ENCODE measurements at regions not wholly inside any gene's neighbourhood (a gene's known extent, or its start where the extent isn't known, plus 50 kb on each side); places are given as distances from the start of the nearest gene placed in this dataset.

GRCh38 chr9:27792971-27793689 is 219.8 kb upstream of the C9orf72 start:
- no peak for DNase-seq (ENCODE audit: low read depth)

GRCh38 chr9:27799326-27799725 is 226.0 kb upstream of the C9orf72 start:
- no peak for DNase-seq (ENCODE audit: low read depth)
- no peak overlapping the region for H3K4me3 ChIP-seq (replicated peaks; ENCODE audit: low read depth, low read length)
- TF ChIP-seq CTCF (IDR thresholded peaks at IDR 0.05; ENCODE audit: low read length, missing control alignments) = no peak

More at GRCh38 chr9:27792971-27793689, 219.8 kb upstream of the C9orf72 start:
- H3K4me3 ChIP-seq (replicated peaks; ENCODE audit: low read depth, low read length) = no peak overlapping the region
- no peak for TF ChIP-seq CTCF (IDR thresholded peaks at IDR 0.05; ENCODE audit: low read length, missing control alignments)

GRCh38 chr9:27800159-27800558 is 226.9 kb upstream of the C9orf72 start:
- H3K4me3 ChIP-seq (replicated peaks; ENCODE audit: low read depth, low read length) = no peak overlapping the region
- no peak for DNase-seq (ENCODE audit: low read depth)
- no peak for TF ChIP-seq CTCF (IDR thresholded peaks at IDR 0.05; ENCODE audit: low read length, missing control alignments)

GRCh38 chr9:27800692-27801370 is 227.6 kb upstream of the C9orf72 start:
- TF ChIP-seq CTCF (IDR thresholded peaks at IDR 0.05; ENCODE audit: low read length, missing control alignments) = no peak
- DNase-seq (ENCODE audit: low read depth) = no peak
- H3K4me3 ChIP-seq (replicated peaks; ENCODE audit: low read depth, low read length) = no peak overlapping the region

GRCh38 chr9:27801545-27801944 is 228.3 kb upstream of the C9orf72 start:
- H3K4me3 ChIP-seq (replicated peaks; ENCODE audit: low read depth, low read length) = no peak overlapping the region
- no peak for TF ChIP-seq CTCF (IDR thresholded peaks at IDR 0.05; ENCODE audit: low read length, missing control alignments)

GRCh38 chr9:27802418-27802817 is 229.1 kb upstream of the C9orf72 start:
- DNase-seq (ENCODE audit: low read depth) = no peak
- no peak overlapping the region for H3K4me3 ChIP-seq (replicated peaks; ENCODE audit: low read depth, low read length)
- no peak for TF ChIP-seq CTCF (IDR thresholded peaks at IDR 0.05; ENCODE audit: low read length, missing control alignments)

More at GRCh38 chr9:27801545-27801944, 228.3 kb upstream of the C9orf72 start:
- DNase-seq (ENCODE audit: low read depth) = no peak

All from fibroblast of pulmonary artery (primary cell).